Spleen (tissue), 7 donors: ENCODE measurements at regions not wholly inside any gene's neighbourhood (a gene's known extent, or its start where the extent isn't known, plus 50 kb on each side); places are given as distances from the start of the nearest gene placed in this dataset.

Experiments
- POLR2A ChIP-seq, 3 donors: fragments of 450-650 bp; IDR thresholded peaks; one replicate each; pipeline ENCODE4 v1.5.1; 2017; ENCODE audit warnings: antibody characterized with exemption in 3 of 3, mild to moderate bottlenecking in 1 of 3
- POLR2AphosphoS5 ChIP-seq, 3 donors: sonication (generic); formaldehyde crosslinking; IDR thresholded peaks; one replicate each; pipeline ENCODE4 v1.5.1; 2017; ENCODE audit warnings: antibody characterized with exemption in 3 of 3
- TF ChIP-seq, protein P1 (sequence below), 11 experiments: fragments of 200-600 bp in 7 of 11; fragments of 450-650 bp in 4 of 11; sonication (generic) in 4 of 11; IDR thresholded peaks in 8 of 11; conservative IDR thresholded peaks in 3 of 11; 1 replicate in 7 of 11; 2 replicates in 4 of 11; pipeline versions ENCODE4 v1.4.0 to v1.8.0; 2016 to 2021; ENCODE audit warnings: antibody characterized with exemption in 11 of 11, inconsistent platforms in 4 of 11, mild to moderate bottlenecking in 1 of 11
- donor health status: DM: no; HTN: no; CAD: no; lungs with moderate emphysema.
- donor health status: DM: no; HTN: no; CAD: no.
- donor health status: DM: no; HTN: no; CAD: no.

DNA sequence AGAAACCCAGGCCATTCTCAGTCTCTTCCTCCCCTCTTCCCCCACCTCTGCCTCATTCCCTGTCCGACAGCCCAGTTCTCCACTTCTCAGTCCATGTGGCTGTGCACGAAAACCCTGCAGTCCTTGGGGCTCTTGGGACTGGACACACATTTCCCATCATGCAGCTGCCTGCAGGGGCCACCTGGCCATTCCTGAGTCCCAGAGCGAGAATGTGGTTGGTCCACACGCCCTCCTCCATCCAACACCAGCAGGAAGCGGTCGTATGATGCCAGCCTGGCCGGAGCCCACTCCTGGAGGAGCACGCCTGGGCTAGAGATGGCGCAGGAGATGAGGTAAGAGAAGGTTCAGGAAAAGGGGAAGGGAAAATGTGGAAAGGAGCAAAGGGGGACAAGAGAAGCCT, 222.5 kb downstream of the USP6NL start:
- TF ChIP-seq, protein P1, sequence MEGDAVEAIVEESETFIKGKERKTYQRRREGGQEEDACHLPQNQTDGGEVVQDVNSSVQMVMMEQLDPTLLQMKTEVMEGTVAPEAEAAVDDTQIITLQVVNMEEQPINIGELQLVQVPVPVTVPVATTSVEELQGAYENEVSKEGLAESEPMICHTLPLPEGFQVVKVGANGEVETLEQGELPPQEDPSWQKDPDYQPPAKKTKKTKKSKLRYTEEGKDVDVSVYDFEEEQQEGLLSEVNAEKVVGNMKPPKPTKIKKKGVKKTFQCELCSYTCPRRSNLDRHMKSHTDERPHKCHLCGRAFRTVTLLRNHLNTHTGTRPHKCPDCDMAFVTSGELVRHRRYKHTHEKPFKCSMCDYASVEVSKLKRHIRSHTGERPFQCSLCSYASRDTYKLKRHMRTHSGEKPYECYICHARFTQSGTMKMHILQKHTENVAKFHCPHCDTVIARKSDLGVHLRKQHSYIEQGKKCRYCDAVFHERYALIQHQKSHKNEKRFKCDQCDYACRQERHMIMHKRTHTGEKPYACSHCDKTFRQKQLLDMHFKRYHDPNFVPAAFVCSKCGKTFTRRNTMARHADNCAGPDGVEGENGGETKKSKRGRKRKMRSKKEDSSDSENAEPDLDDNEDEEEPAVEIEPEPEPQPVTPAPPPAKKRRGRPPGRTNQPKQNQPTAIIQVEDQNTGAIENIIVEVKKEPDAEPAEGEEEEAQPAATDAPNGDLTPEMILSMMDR (IDR thresholded peaks at IDR 0.05 in 8 of 11, conservative IDR thresholded peaks at IDR 0.05 in 3 of 11) = no peak
- TF ChIP-seq POLR2A (IDR thresholded peaks at IDR 0.05) (no peak), POLR2AphosphoS5 (IDR thresholded peaks at IDR 0.05) (no peak)
